DOHH2 (cell line): ENCODE measurements at regions not wholly inside any gene's neighbourhood (a gene's known extent, or its start where the extent isn't known, plus 50 kb on each side); places are given as distances from the start of the nearest gene placed in this dataset.

Source experiments
- H3F3A ChIP-seq: fragments of 200-600 bp; sonication (generic), shearing (Covaris generic); 2 replicates; pipeline ENCODE4 v1.6.0; 2016; ENCODE audit warnings: antibody characterized with exemption, mild to moderate bottlenecking; ENCODE audit not compliant: control insufficient read depth, insufficient read depth
- H3K27ac ChIP-seq: fragments of 200-600 bp; sonication (generic); 2 replicates; pipeline ENCODE4 v1.5.1; 2014; ENCODE audit warnings: low read depth, mild to moderate bottlenecking, low read length, moderate library complexity
- H3K27me3 ChIP-seq: fragments of 200-600 bp; sonication (generic); 2 replicates; pipeline ENCODE4 v1.6.1; 2014; ENCODE audit warnings: mild to moderate bottlenecking, low read length, mixed read lengths; ENCODE audit not compliant: control insufficient read depth
- H3K36me3 ChIP-seq: fragments of 200-600 bp; sonication (generic); 2 replicates; pipeline ENCODE4 v1.6.1; 2014; ENCODE audit warnings: mild to moderate bottlenecking, low read length, moderate library complexity, mixed read lengths; ENCODE audit not compliant: control insufficient read depth
- H3K4me1 ChIP-seq: fragments of 200-600 bp; sonication (generic); 2 replicates; pipeline ENCODE4 v1.6.1; 2014; ENCODE audit warnings: mild to moderate bottlenecking, low read length, mixed read lengths; ENCODE audit not compliant: control insufficient read depth
- H3K4me2 ChIP-seq: fragments of 200-600 bp; sonication (generic); 2 replicates; pipeline ENCODE4 v1.6.0; 2014; ENCODE audit warnings: mild to moderate bottlenecking, low read length, moderate library complexity
- H3K4me3 ChIP-seq: fragments of 200-600 bp; sonication (generic); 2 replicates; pipeline ENCODE4 v1.5.1; 2014; ENCODE audit warnings: mild to moderate bottlenecking, low read length, mixed read lengths
- H3K79me2 ChIP-seq: fragments of 200-600 bp; sonication (generic); 2 replicates; pipeline ENCODE4 v1.6.1; 2014; ENCODE audit warnings: mild to moderate bottlenecking, low read length, mixed read lengths; ENCODE audit not compliant: control insufficient read depth
- H3K9me2 ChIP-seq: fragments of 200-600 bp; sonication (generic); replicated peaks from 2 replicates; pipeline ENCODE4 v1.6.1; 2014; ENCODE audit warnings: mild to moderate bottlenecking, low read length, mixed read lengths; ENCODE audit not compliant: control insufficient read depth
- H3K9me3 ChIP-seq: fragments of 200-600 bp; sonication (generic); 2 replicates; pipeline ENCODE4 v1.6.1; 2014; ENCODE audit warnings: antibody characterized with exemption, low read length, mixed read lengths; ENCODE audit not compliant: control insufficient read depth, insufficient read depth
- H4K20me1 ChIP-seq: fragments of 200-600 bp; sonication (generic); 2 replicates; pipeline ENCODE4 v1.6.0; 2014; ENCODE audit warnings: low read depth, mild to moderate bottlenecking, antibody characterized with exemption, low read length, moderate library complexity; ENCODE audit not compliant: control insufficient read depth, insufficient read depth
- EZH2phosphoT487 ChIP-seq: fragments of 200-600 bp; sonication (generic); IDR thresholded peaks from 2 replicates; pipeline ENCODE4 v1.6.1; 2017; ENCODE audit warnings: borderline replicate concordance, mild to moderate bottlenecking, antibody characterized with exemption, low read length, moderate library complexity, mixed read lengths
- TF ChIP-seq, protein P1 (sequence below): fragments of 200-600 bp; sonication (generic); IDR thresholded peaks from one replicate; pipeline ENCODE4 v1.5.1; 2014; ENCODE audit warnings: antibody characterized with exemption, mild to moderate bottlenecking, low read depth, low read length; ENCODE audit not compliant: poor library complexity, severe bottlenecking

GRCh38 chr7:41306486-41306885, 396.4 kb downstream of the INHBA start:
- H3K27ac ChIP-seq = no peak overlapping the region
- H3K79me2 ChIP-seq = no peaks in the 10 kb centered on the region
- no peaks in the 10 kb centered on the region for H3K4me1 ChIP-seq
- no peaks in the 10 kb centered on the region for H3K27me3 ChIP-seq
- H3K9me3 ChIP-seq = no peaks in the 10 kb centered on the region
- H3K36me3 ChIP-seq = no peaks in the 10 kb centered on the region
- H3K4me2 ChIP-seq = no peak overlapping the region
- H4K20me1 ChIP-seq = no peaks in the 10 kb centered on the region
- H3K4me3 ChIP-seq = no peak overlapping the region
- no peaks in the 10 kb centered on the region for H3K9me2 ChIP-seq
- TF ChIP-seq EZH2phosphoT487 = no peak
- TF ChIP-seq, protein P1, sequence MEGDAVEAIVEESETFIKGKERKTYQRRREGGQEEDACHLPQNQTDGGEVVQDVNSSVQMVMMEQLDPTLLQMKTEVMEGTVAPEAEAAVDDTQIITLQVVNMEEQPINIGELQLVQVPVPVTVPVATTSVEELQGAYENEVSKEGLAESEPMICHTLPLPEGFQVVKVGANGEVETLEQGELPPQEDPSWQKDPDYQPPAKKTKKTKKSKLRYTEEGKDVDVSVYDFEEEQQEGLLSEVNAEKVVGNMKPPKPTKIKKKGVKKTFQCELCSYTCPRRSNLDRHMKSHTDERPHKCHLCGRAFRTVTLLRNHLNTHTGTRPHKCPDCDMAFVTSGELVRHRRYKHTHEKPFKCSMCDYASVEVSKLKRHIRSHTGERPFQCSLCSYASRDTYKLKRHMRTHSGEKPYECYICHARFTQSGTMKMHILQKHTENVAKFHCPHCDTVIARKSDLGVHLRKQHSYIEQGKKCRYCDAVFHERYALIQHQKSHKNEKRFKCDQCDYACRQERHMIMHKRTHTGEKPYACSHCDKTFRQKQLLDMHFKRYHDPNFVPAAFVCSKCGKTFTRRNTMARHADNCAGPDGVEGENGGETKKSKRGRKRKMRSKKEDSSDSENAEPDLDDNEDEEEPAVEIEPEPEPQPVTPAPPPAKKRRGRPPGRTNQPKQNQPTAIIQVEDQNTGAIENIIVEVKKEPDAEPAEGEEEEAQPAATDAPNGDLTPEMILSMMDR = no peak
- H3F3A ChIP-seq = no peaks in the 10 kb centered on the region

GRCh38 chr7:41305001-41305400, 397.9 kb downstream of the INHBA start:
- H3K9me2 ChIP-seq = no peaks in the 10 kb centered on the region
- H3K36me3 ChIP-seq = no peaks in the 10 kb centered on the region
- no peaks in the 10 kb centered on the region for H3K4me1 ChIP-seq
- no peaks in the 10 kb centered on the region for H3F3A ChIP-seq
- H3K27me3 ChIP-seq = no peaks in the 10 kb centered on the region
- no peak overlapping the region for H3K27ac ChIP-seq
- H3K9me3 ChIP-seq = no peaks in the 10 kb centered on the region
- H3K4me3 ChIP-seq = no peak overlapping the region
- no peaks in the 10 kb centered on the region for H3K79me2 ChIP-seq
- no peak overlapping the region for H3K4me2 ChIP-seq
- no peaks in the 10 kb centered on the region for H4K20me1 ChIP-seq
- TF ChIP-seq, protein P1 = no peak
- TF ChIP-seq EZH2phosphoT487 = no peak

- Histone ChIP-seq H3K4me3 (no peak overlapping the region), H3K27ac (no peak overlapping the region), H3K36me3 (no peaks in the 10 kb centered on the region), H3K79me2 (no peaks in the 10 kb centered on the region), H3K4me1 (no peaks in the 10 kb centered on the region), H3F3A (no peaks in the 10 kb centered on the region), H4K20me1 (no peaks in the 10 kb centered on the region), H3K4me2 (no peak overlapping the region), H3K27me3 (no peaks in the 10 kb centered on the region), H3K9me2 (no peaks in the 10 kb centered on the region), H3K9me3 (no peaks in the 10 kb centered on the region)
- TF ChIP-seq EZH2phosphoT487 = no peak
Observed at GRCh38 chr7:41303709-41304108, 399.2 kb downstream of the INHBA start.

DNA sequence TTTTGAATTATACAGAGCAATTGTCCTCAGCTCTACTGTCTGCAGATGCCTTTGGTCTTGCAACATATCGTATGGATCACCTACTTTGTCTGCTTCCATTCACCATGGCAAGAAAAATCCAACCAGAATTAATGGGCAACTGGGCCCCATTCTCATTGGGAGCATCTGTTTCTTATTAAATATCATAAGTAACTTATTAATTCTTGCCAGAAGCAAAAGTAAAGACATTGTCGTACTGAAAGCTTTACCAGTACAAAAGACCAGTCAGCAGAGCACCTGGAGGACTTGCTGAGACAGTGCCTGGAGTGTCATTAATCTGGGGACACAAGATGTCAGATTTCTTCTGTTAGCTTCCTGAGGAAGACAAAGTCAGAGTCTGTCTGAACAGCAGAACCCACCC, 404.5 kb downstream of the INHBA start:
- Histone ChIP-seq H3K27ac (no peak overlapping the region), H3K4me3 (no peak overlapping the region), H3F3A (no peaks in the 10 kb centered on the region), H3K4me2 (no peak overlapping the region), H3K9me3 (no peaks in the 10 kb centered on the region), H4K20me1 (no peaks in the 10 kb centered on the region), H3K27me3 (no peaks in the 10 kb centered on the region), H3K36me3 (no peaks in the 10 kb centered on the region), H3K79me2 (no peaks in the 10 kb centered on the region), H3K9me2 (no peaks in the 10 kb centered on the region; the same call in 1 of the 2 replicates), H3K4me1 (no peaks in the 10 kb centered on the region)
- no peak for TF ChIP-seq EZH2phosphoT487
- TF ChIP-seq, protein P1 = no peak
